ENCODE measurements at regions not wholly inside any gene's neighbourhood (a gene's known extent, or its start where the extent isn't known, plus 50 kb on each side); places are given as distances from the start of the nearest gene placed in this dataset.

- TF ChIP-seq EZH2phosphoT487 (IDR thresholded peaks at IDR 0.05; ENCODE audit: unreplicated experiment) (no peak), EZH2 (IDR thresholded peaks at IDR 0.05; ENCODE audit: low read depth, unreplicated experiment) (no peak), NANOG (IDR thresholded peaks at IDR 0.05; ENCODE audit: borderline replicate concordance) (no peak), ZNF114 (CRISPR knock-in tag; IDR thresholded peaks at IDR 0.05) (no peak), ETS1 (IDR thresholded peaks at IDR 0.05) (no peak), CTCF (conservative IDR thresholded peaks at IDR 0.05; ENCODE audit: low read depth in 2 of 2) (no peak), CREB1 (CRISPR knock-in tag; IDR thresholded peaks at IDR 0.05; ENCODE audit: low read depth) (no peak), STAT1 (IDR thresholded peaks at IDR 0.05; ENCODE audit: unreplicated experiment) (no peak), REST (IDR thresholded peaks at IDR 0.05; ENCODE audit: unreplicated experiment) (no peak), JUNB (IDR thresholded peaks at IDR 0.05; ENCODE audit: unreplicated experiment) (no peak), POLR2AphosphoS5 (IDR thresholded peaks at IDR 0.05; ENCODE audit: low read depth) (no peak), ZNF462 (CRISPR knock-in tag; IDR thresholded peaks at IDR 0.05) (no peak), ZNF331 (CRISPR knock-in tag; IDR thresholded peaks at IDR 0.05; ENCODE audit: low read depth) (no peak)
Observed at GRCh38 chr1:47506053-47506452, 68.2 kb downstream of the FOXD2 start.

More at GRCh38 chr1:47506053-47506452, 68.2 kb downstream of the FOXD2 start:
- no peaks in the 10 kb centered on the region; the same call in 2 of the 3 replicates for H3K4me1 Mint-ChIP-seq
- no peaks in the 10 kb centered on the region for H3K36me3 ChIP-seq (ENCODE audit: insufficient read depth)
- no peak overlapping the region for H3K4me2 ChIP-seq
- no peaks in the 10 kb centered on the region for H3K9me2 ChIP-seq (ENCODE audit: insufficient read depth)
- DNase-seq (ENCODE audit: low spot score) (no peak), ATAC-seq (no peak)
- no peak overlapping the region for H3K4me3 ChIP-seq
- peaks cover 9% of the 10 kb centered on the region; the same call in 1 of the 2 replicates for H3K4me1 ChIP-seq (ENCODE audit: insufficient read depth)
- H3K27ac Mint-ChIP-seq: no peak overlapping the region
- H3K27me3 Mint-ChIP-seq (ENCODE audit: insufficient read depth, low read depth, poor library complexity): peaks cover 46% of the 10 kb centered on the region
- no peak overlapping the region for H3K27ac ChIP-seq (ENCODE audit: low read depth)
- no peak overlapping the region for H3K4me3 Mint-ChIP-seq
- H3K79me2 ChIP-seq (replicated peaks; ENCODE audit: insufficient read depth): no peaks in the 10 kb centered on the region
- no peak overlapping the region for H2AFZ ChIP-seq
- H3K27me3 ChIP-seq (ENCODE audit: insufficient read depth): peaks cover 74% of the 10 kb centered on the region
- H3K9me3 Mint-ChIP-seq: no peaks in the 10 kb centered on the region
- H3F3A ChIP-seq (replicated peaks; ENCODE audit: low read depth): no peaks in the 10 kb centered on the region
- H3K36me3 Mint-ChIP-seq (ENCODE audit: low read depth): no peaks in the 10 kb centered on the region
- H4K20me1 ChIP-seq (replicated peaks; ENCODE audit: insufficient read depth): no peaks in the 10 kb centered on the region; the same call in 1 of the 2 replicates
